ENCODE measurements at regions not wholly inside any gene's neighbourhood (a gene's known extent, or its start where the extent isn't known, plus 50 kb on each side); places are given as distances from the start of the nearest gene placed in this dataset.
"Not testable (repeated sequence)": the region's sequence is repeated elsewhere in the genome, so short reads cannot be mapped to it uniquely, and the experiment has no call there.

GRCh38 chr15:84135931-84136456 is 99.6 kb upstream of the GOLGA6L4 start:
- DNase-seq (ENCODE audit: low read depth, low spot score); H3K27ac ChIP-seq (ENCODE audit: low read depth, low read length); CTCF ChIA-PET; H3K9me3 ChIP-seq (ENCODE audit: control insufficient read depth, insufficient read depth, low read length); POLR2A ChIA-PET; H3K4me3 ChIP-seq (ENCODE audit: low read depth, low read length); H3K27me3 ChIP-seq (ENCODE audit: control insufficient read depth, insufficient read depth, low read length): not testable (repeated sequence)

GRCh38 chr15:84142888-84143337 is 92.7 kb upstream of the GOLGA6L4 start:
- peak; percentile 83 for TF ChIP-seq CTCF (IDR thresholded peaks at IDR 0.05; ENCODE audit: low read depth, low read length)
- ChIA-PET POLR2A (no interaction called here), CTCF (interaction anchor here (0.6 to 0.9 kb wide), 3 partner anchors 9 to 22 kb away, joined by 3 to 4 read pairs (median 3); no protein-coding TSS in a partner anchor)
- peak; percentile 39 for DNase-seq (ENCODE audit: low read depth, low spot score)
- H3K27me3 ChIP-seq (ENCODE audit: control insufficient read depth, insufficient read depth, low read length): peaks cover 5% of the 10 kb centered on the region
- H3K27ac ChIP-seq (ENCODE audit: low read depth, low read length): no peak overlapping the region
- no peak overlapping the region for H3K4me3 ChIP-seq (ENCODE audit: low read depth, low read length)
- no peaks in the 10 kb centered on the region for H3K9me3 ChIP-seq (ENCODE audit: control insufficient read depth, insufficient read depth, low read length)

- peaks cover 5% of the 10 kb centered on the region for H3K27me3 ChIP-seq (ENCODE audit: control insufficient read depth, insufficient read depth, low read length)
- CTCF ChIA-PET: interaction anchor here (0.6 to 0.9 kb wide), 4 partner anchors 23 to 1915 kb away, joined by 3 to 8 read pairs (median 3); no protein-coding TSS in a partner anchor
Measured at GRCh38 chr15:84143753-84144314, 91.7 kb upstream of the GOLGA6L4 start.

GRCh38 chr15:84144946-84145345 is 90.6 kb upstream of the GOLGA6L4 start:
- H3K27ac ChIP-seq (ENCODE audit: low read depth, low read length); H3K9me3 ChIP-seq (ENCODE audit: control insufficient read depth, insufficient read depth, low read length); H3K27me3 ChIP-seq (ENCODE audit: control insufficient read depth, insufficient read depth, low read length); CTCF ChIA-PET; DNase-seq (ENCODE audit: low read depth, low spot score); POLR2A ChIA-PET; H3K4me3 ChIP-seq (ENCODE audit: low read depth, low read length): not testable (repeated sequence)

More at GRCh38 chr15:84143753-84144314, 91.7 kb upstream of the GOLGA6L4 start:
- TF ChIP-seq CTCF (IDR thresholded peaks at IDR 0.05; ENCODE audit: low read depth, low read length): no peak
- H3K4me3 ChIP-seq (ENCODE audit: low read depth, low read length): no peak overlapping the region
- H3K9me3 ChIP-seq (ENCODE audit: control insufficient read depth, insufficient read depth, low read length): no peaks in the 10 kb centered on the region
- POLR2A ChIA-PET: no interaction called here
- no peak overlapping the region for H3K27ac ChIP-seq (ENCODE audit: low read depth, low read length)
- DNase-seq (ENCODE audit: low read depth, low spot score): no peak

- H3K9me3 ChIP-seq (ENCODE audit: control insufficient read depth, insufficient read depth, low read length); H3K27ac ChIP-seq (ENCODE audit: low read depth, low read length); CTCF ChIA-PET; H3K4me3 ChIP-seq (ENCODE audit: low read depth, low read length); DNase-seq (ENCODE audit: low read depth, low spot score); POLR2A ChIA-PET; H3K27me3 ChIP-seq (ENCODE audit: control insufficient read depth, insufficient read depth, low read length): not testable (repeated sequence)
Measured at GRCh38 chr15:84146299-84146698, 89.3 kb upstream of the GOLGA6L4 start.

- H3K27ac ChIP-seq (ENCODE audit: low read depth, low read length); H3K9me3 ChIP-seq (ENCODE audit: control insufficient read depth, insufficient read depth, low read length); POLR2A ChIA-PET; DNase-seq (ENCODE audit: low read depth, low spot score); CTCF ChIA-PET; H3K4me3 ChIP-seq (ENCODE audit: low read depth, low read length); H3K27me3 ChIP-seq (ENCODE audit: control insufficient read depth, insufficient read depth, low read length): not testable (repeated sequence)
Measured at GRCh38 chr15:84147307-84147706, 88.3 kb upstream of the GOLGA6L4 start.

GRCh38 chr15:84151205-84151931 is 84.2 kb upstream of the GOLGA6L4 start:
- CTCF ChIA-PET: no interaction called here
- DNase-seq (ENCODE audit: low read depth, low spot score): no peak
- TF ChIP-seq CTCF (IDR thresholded peaks at IDR 0.05; ENCODE audit: low read depth, low read length): no peak
- H3K9me3 ChIP-seq (ENCODE audit: control insufficient read depth, insufficient read depth, low read length): no peaks in the 10 kb centered on the region
- H3K27me3 ChIP-seq (ENCODE audit: control insufficient read depth, insufficient read depth, low read length): no peaks in the 10 kb centered on the region
- no peak overlapping the region for H3K27ac ChIP-seq (ENCODE audit: low read depth, low read length)
- POLR2A ChIA-PET: no interaction called here
- H3K4me3 ChIP-seq (ENCODE audit: low read depth, low read length): no peak overlapping the region

- POLR2A ChIA-PET; H3K27me3 ChIP-seq (ENCODE audit: control insufficient read depth, insufficient read depth, low read length); H3K27ac ChIP-seq (ENCODE audit: low read depth, low read length); CTCF ChIA-PET; H3K9me3 ChIP-seq (ENCODE audit: control insufficient read depth, insufficient read depth, low read length); DNase-seq (ENCODE audit: low read depth, low spot score); H3K4me3 ChIP-seq (ENCODE audit: low read depth, low read length): not testable (repeated sequence)
Measured at GRCh38 chr15:84152381-84152979, 83.1 kb upstream of the GOLGA6L4 start.

- CTCF ChIA-PET; H3K4me3 ChIP-seq (ENCODE audit: low read depth, low read length); DNase-seq (ENCODE audit: low read depth, low spot score); H3K9me3 ChIP-seq (ENCODE audit: control insufficient read depth, insufficient read depth, low read length); H3K27ac ChIP-seq (ENCODE audit: low read depth, low read length); POLR2A ChIA-PET; H3K27me3 ChIP-seq (ENCODE audit: control insufficient read depth, insufficient read depth, low read length): not testable (repeated sequence)
Measured at GRCh38 chr15:84153655-84154140, 81.9 kb upstream of the GOLGA6L4 start.
